ENCODE measurements at regions not wholly inside any gene's neighbourhood (a gene's known extent, or its start where the extent isn't known, plus 50 kb on each side); places are given as distances from the start of the nearest gene placed in this dataset.
"Not testable (repeated sequence)": the region's sequence is repeated elsewhere in the genome, so short reads cannot be mapped to it uniquely, and the experiment has no call there.

DNA sequence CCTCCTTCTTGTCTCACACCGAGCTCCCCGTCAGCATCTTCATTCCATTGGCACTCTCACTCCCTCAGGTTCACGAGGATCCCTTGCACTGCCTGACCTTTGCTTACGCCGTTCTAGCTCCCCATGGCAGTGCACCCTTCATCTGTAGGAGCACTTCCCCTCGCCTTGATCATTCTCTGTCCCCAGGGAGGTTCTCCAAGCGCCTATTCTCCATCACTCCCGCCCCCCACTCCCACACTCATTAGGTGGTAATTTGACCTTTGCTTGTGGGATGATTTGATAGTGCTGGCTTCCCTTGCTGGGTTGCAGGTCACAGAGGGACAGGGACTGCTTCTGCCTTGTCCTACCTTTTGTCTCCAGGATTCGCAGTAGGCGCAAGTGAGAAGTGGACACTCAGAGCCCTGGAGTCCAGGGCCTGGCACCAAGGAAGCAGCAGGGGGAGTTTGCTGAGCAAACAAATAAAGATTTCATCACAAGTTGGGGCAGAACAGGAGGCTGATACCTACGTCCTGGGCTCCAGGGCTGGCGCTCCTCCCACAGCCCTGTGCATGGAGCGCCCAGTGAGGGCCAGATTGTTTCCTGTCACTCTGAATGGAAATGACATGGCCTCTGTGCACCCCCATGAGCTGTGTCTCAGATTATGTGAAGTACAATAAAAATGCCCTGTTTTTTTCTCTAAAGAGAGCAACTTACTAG is 82.0 kb upstream of the RUNX3 start:
- no peak overlapping the region for H3K4me3 ChIP-seq (ENCODE audit: low read depth in 1 of 2, low read length in 2 of 2)
- H3K4me1 ChIP-seq (ENCODE audit: insufficient read depth, low read length), result no peaks in the 10 kb centered on the region
- no peak overlapping the region for H3K9ac ChIP-seq (ENCODE audit: low read length)
- H3K36me3 ChIP-seq (ENCODE audit: insufficient read depth, low read length), result no peaks in the 10 kb centered on the region
- no peak overlapping the region for H3K27ac ChIP-seq (ENCODE audit: low read depth, low read length)
- no peaks in the 10 kb centered on the region for H3K9me3 ChIP-seq (ENCODE audit: low read length)
- peaks cover 0 to 12% of the 10 kb centered on the region in 2 donors for H3K27me3 ChIP-seq (ENCODE audit: control insufficient read depth in 1 of 2, insufficient read depth in 2 of 2, low read length in 2 of 2)

DNA sequence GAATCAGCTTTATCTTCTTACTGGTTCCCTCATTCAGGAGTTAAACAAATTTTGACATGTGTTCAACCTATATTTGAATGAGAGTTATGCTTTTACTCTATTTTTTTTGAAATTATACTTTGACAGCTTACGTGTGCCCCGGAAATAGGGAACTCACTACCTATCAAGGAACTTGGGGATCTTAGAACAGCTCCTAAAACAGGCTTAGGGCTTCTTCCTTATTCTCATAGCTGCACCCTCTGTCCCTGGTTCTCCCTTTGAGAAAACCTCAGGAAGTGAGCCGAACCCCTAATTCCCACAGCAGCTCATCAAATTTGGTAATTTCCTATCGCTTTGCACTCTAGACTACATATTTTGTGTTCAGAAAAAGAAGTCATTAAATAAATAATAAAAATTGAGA is 81.2 kb upstream of the RUNX3 start:
- Histone ChIP-seq H3K36me3 (ENCODE audit: insufficient read depth, low read length) (no peaks in the 10 kb centered on the region), H3K27me3 (ENCODE audit: control insufficient read depth in 1 of 2, insufficient read depth in 2 of 2, low read length in 2 of 2) (peaks cover 0 to 13% of the 10 kb centered on the region in 2 donors), H3K9ac (ENCODE audit: low read length) (no peak overlapping the region), H3K9me3 (ENCODE audit: low read length) (no peaks in the 10 kb centered on the region), H3K27ac (ENCODE audit: low read depth, low read length) (no peak overlapping the region), H3K4me3 (ENCODE audit: low read depth in 1 of 2, low read length in 2 of 2) (no peak overlapping the region), H3K4me1 (ENCODE audit: insufficient read depth, low read length) (no peaks in the 10 kb centered on the region)

DNA sequence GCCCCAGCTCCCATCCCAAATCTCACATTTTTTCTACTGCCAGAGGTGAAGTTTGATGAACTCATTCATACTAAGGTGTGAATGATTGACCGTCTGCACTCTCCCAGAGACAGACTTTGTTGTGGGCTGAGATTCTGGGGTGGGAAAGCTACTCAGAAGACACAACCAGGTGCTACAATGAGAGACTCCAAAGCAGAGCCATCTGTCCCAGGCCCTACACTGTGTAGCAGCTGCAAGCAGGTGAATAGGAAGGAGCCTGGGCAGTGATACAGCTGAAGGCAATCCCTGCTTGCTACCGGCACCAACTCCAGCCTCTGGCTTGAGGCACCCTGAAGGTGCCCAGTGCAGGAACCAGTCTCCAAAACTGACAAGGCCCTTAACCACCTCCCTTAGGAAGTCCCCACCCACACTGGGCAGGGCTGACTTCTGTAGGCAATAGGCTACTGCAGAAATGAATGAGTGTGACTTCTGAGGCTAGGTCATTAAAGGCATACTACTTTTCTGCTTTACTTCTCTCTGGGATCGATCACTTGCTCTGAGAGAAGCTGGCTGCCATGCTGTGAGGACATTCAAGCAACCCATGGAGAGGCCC is 79.7 kb upstream of the RUNX3 start:
- Histone ChIP-seq H3K9ac (ENCODE audit: low read length) (no peak overlapping the region), H3K27me3 (ENCODE audit: control insufficient read depth in 1 of 2, insufficient read depth in 2 of 2, low read length in 2 of 2) (peaks cover 0 to 16% of the 10 kb centered on the region in 2 donors), H3K36me3 (ENCODE audit: insufficient read depth, low read length) (no peaks in the 10 kb centered on the region), H3K4me1 (ENCODE audit: insufficient read depth, low read length) (no peaks in the 10 kb centered on the region), H3K9me3 (ENCODE audit: low read length) (no peaks in the 10 kb centered on the region), H3K4me3 (ENCODE audit: low read depth in 1 of 2, low read length in 2 of 2) (no peak overlapping the region), H3K27ac (ENCODE audit: low read depth, low read length) (no peak overlapping the region)

- no peak overlapping the region for H3K27ac ChIP-seq (ENCODE audit: low read depth, low read length)
- H3K9ac ChIP-seq (ENCODE audit: low read length), result no peak overlapping the region
- no peaks in the 10 kb centered on the region for H3K9me3 ChIP-seq (ENCODE audit: low read length)
- peaks cover 0 to 16% of the 10 kb centered on the region in 2 donors for H3K27me3 ChIP-seq (ENCODE audit: control insufficient read depth in 1 of 2, insufficient read depth in 2 of 2, low read length in 2 of 2)
- H3K4me1 ChIP-seq (ENCODE audit: insufficient read depth, low read length), result no peaks in the 10 kb centered on the region
- H3K36me3 ChIP-seq (ENCODE audit: insufficient read depth, low read length), result no peaks in the 10 kb centered on the region
- H3K4me3 ChIP-seq (ENCODE audit: low read depth in 1 of 2, low read length in 2 of 2), result no peak overlapping the region
Observed at GRCh38 chr1:25008192-25008485, 78.1 kb upstream of the RUNX3 start.

DNA sequence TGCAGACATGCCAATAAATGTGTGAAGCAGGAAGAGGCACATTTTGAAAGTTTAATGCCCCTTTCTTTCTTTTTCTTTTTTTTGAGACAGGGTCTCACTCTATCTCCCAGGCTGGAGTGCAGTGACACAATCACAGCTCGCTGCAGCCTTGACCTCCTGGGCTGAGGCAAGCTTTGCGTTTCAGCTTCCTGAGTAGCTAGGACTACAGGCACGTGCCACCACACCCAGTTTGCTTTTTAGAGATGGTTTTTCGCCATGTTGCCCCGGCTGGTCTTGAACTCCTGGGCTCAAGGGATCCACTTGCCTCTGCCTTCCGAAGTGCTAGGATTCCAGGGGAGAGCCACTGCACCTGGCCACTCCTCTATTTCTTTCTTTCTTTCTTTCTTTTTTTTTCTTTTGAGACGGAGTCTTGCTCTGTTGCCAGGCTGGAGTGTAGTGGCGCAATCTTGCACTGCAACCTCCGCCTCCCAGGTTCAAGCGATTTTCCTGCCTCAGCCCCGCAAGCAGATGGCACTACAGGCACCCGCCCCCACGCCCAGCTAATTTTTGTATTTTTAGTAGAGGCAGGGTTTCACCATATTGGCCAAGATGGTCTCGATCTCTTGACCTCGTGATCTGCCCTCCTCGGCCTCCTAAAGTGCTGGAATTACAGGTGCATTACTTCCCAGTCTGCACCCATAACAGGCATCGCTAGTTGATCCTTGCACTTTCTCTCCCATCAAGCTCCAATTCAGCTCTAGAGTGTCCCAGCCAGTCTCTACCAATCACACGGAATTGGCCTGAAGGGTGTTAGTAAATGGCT is 77.5 kb upstream of the RUNX3 start:
- H3K9ac ChIP-seq (ENCODE audit: low read length); H3K9me3 ChIP-seq (ENCODE audit: low read length); H3K4me1 ChIP-seq (ENCODE audit: insufficient read depth, low read length); H3K4me3 ChIP-seq (ENCODE audit: low read depth in 1 of 2, low read length in 2 of 2); H3K27ac ChIP-seq (ENCODE audit: low read depth, low read length); H3K36me3 ChIP-seq (ENCODE audit: insufficient read depth, low read length): not testable (repeated sequence)
- peaks cover 0 to 16% of the 10 kb centered on the region in 2 donors for H3K27me3 ChIP-seq (ENCODE audit: control insufficient read depth in 1 of 2, insufficient read depth in 2 of 2, low read length in 2 of 2)

DNA sequence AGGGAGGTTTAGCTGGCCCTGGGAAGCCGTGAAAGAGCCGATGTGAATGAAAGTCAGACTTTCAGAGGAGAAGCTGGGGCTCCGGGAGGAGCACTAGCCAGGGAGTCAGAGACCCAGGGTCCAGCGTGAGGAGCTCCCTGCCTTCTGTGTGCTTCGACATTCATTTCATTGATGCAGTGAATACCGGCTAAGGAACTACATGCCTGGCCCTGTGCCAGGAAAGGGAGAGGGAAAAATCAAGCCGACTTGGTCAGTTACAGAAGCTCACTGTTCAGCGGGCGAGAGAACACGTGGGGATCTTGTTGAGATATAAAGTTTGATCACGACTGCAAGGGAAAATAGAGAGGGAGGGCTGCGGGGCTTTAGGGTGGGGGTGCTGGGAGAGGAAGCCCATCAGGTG is 76.7 kb upstream of the RUNX3 start:
- no peak overlapping the region for H3K27ac ChIP-seq (ENCODE audit: low read depth, low read length)
- H3K4me3 ChIP-seq (ENCODE audit: low read depth in 1 of 2, low read length in 2 of 2), result no peak overlapping the region
- H3K9me3 ChIP-seq (ENCODE audit: low read length), result no peaks in the 10 kb centered on the region
- no peaks in the 10 kb centered on the region for H3K4me1 ChIP-seq (ENCODE audit: insufficient read depth, low read length)
- no peaks in the 10 kb centered on the region for H3K36me3 ChIP-seq (ENCODE audit: insufficient read depth, low read length)
- peaks cover 0 to 16% of the 10 kb centered on the region in 2 donors for H3K27me3 ChIP-seq (ENCODE audit: control insufficient read depth in 1 of 2, insufficient read depth in 2 of 2, low read length in 2 of 2)
- no peak overlapping the region for H3K9ac ChIP-seq (ENCODE audit: low read length)

GRCh38 chr1:25004355-25004754 is 74.3 kb upstream of the RUNX3 start:
- Histone ChIP-seq H3K27me3 (ENCODE audit: control insufficient read depth in 1 of 2, insufficient read depth in 2 of 2, low read length in 2 of 2) (peaks cover 0 to 16% of the 10 kb centered on the region in 2 donors), H3K4me3 (ENCODE audit: low read depth in 1 of 2, low read length in 2 of 2) (no peak overlapping the region), H3K9me3 (ENCODE audit: low read length) (no peaks in the 10 kb centered on the region), H3K27ac (ENCODE audit: low read depth, low read length) (no peak overlapping the region), H3K36me3 (ENCODE audit: insufficient read depth, low read length) (no peaks in the 10 kb centered on the region), H3K4me1 (ENCODE audit: insufficient read depth, low read length) (no peaks in the 10 kb centered on the region), H3K9ac (ENCODE audit: low read length) (no peak overlapping the region)

DNA sequence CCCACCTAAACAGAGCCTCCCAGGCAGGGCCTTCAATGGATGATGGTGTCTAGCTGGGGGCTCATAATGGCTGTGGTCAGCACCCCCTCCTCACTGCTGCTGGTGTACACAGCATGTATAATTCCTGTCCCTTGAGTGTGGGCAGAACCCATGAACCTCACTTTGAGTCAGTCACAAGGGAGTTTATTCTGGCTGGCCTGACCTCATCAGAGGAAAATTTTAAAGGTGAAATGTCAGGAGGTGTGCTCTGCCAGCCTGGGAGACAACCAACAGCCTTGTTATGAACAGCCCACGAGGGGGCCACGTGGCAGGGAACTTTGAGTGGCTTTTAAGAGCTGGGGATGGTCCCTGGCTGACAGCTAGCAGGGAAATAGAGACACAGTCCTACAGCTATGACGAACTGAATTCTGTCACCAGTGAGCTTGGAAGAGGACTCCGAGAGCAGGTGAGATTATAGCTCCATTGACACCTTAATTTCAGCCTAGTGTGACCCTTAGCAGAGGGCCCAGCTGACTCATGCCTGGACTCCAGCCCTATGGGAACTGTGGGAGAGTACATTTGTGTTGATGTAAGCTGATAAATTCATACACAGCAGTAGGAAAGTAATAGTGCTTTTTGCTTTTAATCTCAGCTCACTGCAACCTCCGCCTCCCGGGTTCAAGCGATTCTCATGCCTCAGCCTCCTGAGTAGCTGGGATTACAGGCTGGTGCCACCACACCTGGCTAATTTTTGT is 73.5 kb upstream of the RUNX3 start:
- Histone ChIP-seq H3K9ac (ENCODE audit: low read length) (no peak overlapping the region), H3K27me3 (ENCODE audit: control insufficient read depth in 1 of 2, insufficient read depth in 2 of 2, low read length in 2 of 2) (peaks cover 0 to 13% of the 10 kb centered on the region in 2 donors), H3K27ac (ENCODE audit: low read depth, low read length) (no peak overlapping the region)

GRCh38 chr1:25003000-25003399 is 72.9 kb upstream of the RUNX3 start:
- no peak overlapping the region for H3K9ac ChIP-seq (ENCODE audit: low read length)
- no peak overlapping the region for H3K4me3 ChIP-seq (ENCODE audit: low read depth in 1 of 2, low read length in 2 of 2)
- H3K4me1 ChIP-seq (ENCODE audit: insufficient read depth, low read length), result no peaks in the 10 kb centered on the region

More for the DNA sequence above, 73.5 kb upstream of the RUNX3 start:
- no peaks in the 10 kb centered on the region for H3K36me3 ChIP-seq (ENCODE audit: insufficient read depth, low read length)
- no peaks in the 10 kb centered on the region for H3K4me1 ChIP-seq (ENCODE audit: insufficient read depth, low read length)
- H3K9me3 ChIP-seq (ENCODE audit: low read length), result no peaks in the 10 kb centered on the region
- no peak overlapping the region for H3K4me3 ChIP-seq (ENCODE audit: low read depth in 1 of 2, low read length in 2 of 2)

GRCh38 chr1:25001125-25001915 is 71.2 kb upstream of the RUNX3 start:
- Histone ChIP-seq H3K36me3 (ENCODE audit: insufficient read depth, low read length) (no peaks in the 10 kb centered on the region), H3K27me3 (ENCODE audit: control insufficient read depth in 1 of 2, insufficient read depth in 2 of 2, low read length in 2 of 2) (peaks cover 0 to 4% of the 10 kb centered on the region in 2 donors), H3K9me3 (ENCODE audit: low read length) (no peaks in the 10 kb centered on the region), H3K9ac (ENCODE audit: low read length) (no peak overlapping the region), H3K4me3 (ENCODE audit: low read depth in 1 of 2, low read length in 2 of 2) (no peak overlapping the region), H3K4me1 (ENCODE audit: insufficient read depth, low read length) (no peaks in the 10 kb centered on the region), H3K27ac (ENCODE audit: low read depth, low read length) (no peak overlapping the region)

More at GRCh38 chr1:25003000-25003399, 72.9 kb upstream of the RUNX3 start:
- Histone ChIP-seq H3K9me3 (ENCODE audit: low read length) (no peaks in the 10 kb centered on the region), H3K27me3 (ENCODE audit: control insufficient read depth in 1 of 2, insufficient read depth in 2 of 2, low read length in 2 of 2) (peaks cover 0 to 11% of the 10 kb centered on the region in 2 donors), H3K27ac (ENCODE audit: low read depth, low read length) (no peak overlapping the region), H3K36me3 (ENCODE audit: insufficient read depth, low read length) (no peaks in the 10 kb centered on the region)

GRCh38 chr1:24999906-25000305 is 69.8 kb upstream of the RUNX3 start:
- no peaks in the 10 kb centered on the region for H3K27me3 ChIP-seq (ENCODE audit: control insufficient read depth in 1 of 2, insufficient read depth in 2 of 2, low read length in 2 of 2)
- H3K4me1 ChIP-seq (ENCODE audit: insufficient read depth, low read length), result no peaks in the 10 kb centered on the region
- H3K4me3 ChIP-seq (ENCODE audit: low read depth in 1 of 2, low read length in 2 of 2), result no peak overlapping the region
- H3K9ac ChIP-seq (ENCODE audit: low read length), result no peak overlapping the region
- no peaks in the 10 kb centered on the region for H3K9me3 ChIP-seq (ENCODE audit: low read length)
- H3K36me3 ChIP-seq (ENCODE audit: insufficient read depth, low read length), result no peaks in the 10 kb centered on the region
- H3K27ac ChIP-seq (ENCODE audit: low read depth, low read length), result no peak overlapping the region
